ENCODE measurements at regions not wholly inside any gene's neighbourhood (a gene's known extent, or its start where the extent isn't known, plus 50 kb on each side); places are given as distances from the start of the nearest gene placed in this dataset.

GRCh38 chr3:26350853-26351252 lies 271.7 kb upstream of the LRRC3B start:
- no peak overlapping the region for H3K9ac ChIP-seq (ENCODE audit: insufficient read depth, low read depth, low read length)
- no TSS peak for BruUV-seq (replicated peaks)
- H3K27me3 ChIP-seq (ENCODE audit: control insufficient read depth in 1 of 2, insufficient read depth in 2 of 2, low read length in 2 of 2), result no peaks in the 10 kb centered on the region; a peak in 1 of 5 replicates
- CTCF ChIA-PET (ENCODE audit: low intra/inter-chr PET ratio, low total read pairs), result no interaction called here
- WGBS (ENCODE audit: low lambda C conversion rate), result 5% methylated on average over 2 of the region's 2 CpGs
- H4K20me1 ChIP-seq (ENCODE audit: insufficient read depth, low read length), result no peaks in the 10 kb centered on the region
- H3K9me3 ChIP-seq (ENCODE audit: low read length), result peaks cover 87% of the 10 kb centered on the region
- no peak for FAIRE-seq
- no peaks in the 10 kb centered on the region for H3K4me1 ChIP-seq (ENCODE audit: insufficient read depth, low read length)
- POLR2A ChIA-PET, result no interaction called here
- H3K79me2 ChIP-seq (ENCODE audit: insufficient read depth, low read length), result no peaks in the 10 kb centered on the region
- TF ChIP-seq, protein P1, sequence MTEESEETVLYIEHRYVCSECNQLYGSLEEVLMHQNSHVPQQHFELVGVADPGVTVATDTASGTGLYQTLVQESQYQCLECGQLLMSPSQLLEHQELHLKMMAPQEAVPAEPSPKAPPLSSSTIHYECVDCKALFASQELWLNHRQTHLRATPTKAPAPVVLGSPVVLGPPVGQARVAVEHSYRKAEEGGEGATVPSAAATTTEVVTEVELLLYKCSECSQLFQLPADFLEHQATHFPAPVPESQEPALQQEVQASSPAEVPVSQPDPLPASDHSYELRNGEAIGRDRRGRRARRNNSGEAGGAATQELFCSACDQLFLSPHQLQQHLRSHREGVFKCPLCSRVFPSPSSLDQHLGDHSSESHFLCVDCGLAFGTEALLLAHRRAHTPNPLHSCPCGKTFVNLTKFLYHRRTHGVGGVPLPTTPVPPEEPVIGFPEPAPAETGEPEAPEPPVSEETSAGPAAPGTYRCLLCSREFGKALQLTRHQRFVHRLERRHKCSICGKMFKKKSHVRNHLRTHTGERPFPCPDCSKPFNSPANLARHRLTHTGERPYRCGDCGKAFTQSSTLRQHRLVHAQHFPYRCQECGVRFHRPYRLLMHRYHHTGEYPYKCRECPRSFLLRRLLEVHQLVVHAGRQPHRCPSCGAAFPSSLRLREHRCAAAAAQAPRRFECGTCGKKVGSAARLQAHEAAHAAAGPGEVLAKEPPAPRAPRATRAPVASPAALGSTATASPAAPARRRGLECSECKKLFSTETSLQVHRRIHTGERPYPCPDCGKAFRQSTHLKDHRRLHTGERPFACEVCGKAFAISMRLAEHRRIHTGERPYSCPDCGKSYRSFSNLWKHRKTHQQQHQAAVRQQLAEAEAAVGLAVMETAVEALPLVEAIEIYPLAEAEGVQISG (CRISPR knock-in tag; IDR thresholded peaks at IDR 0.05), result no peak
- TF ChIP-seq SALL2 (CRISPR knock-in tag; IDR thresholded peaks at IDR 0.05) (no peak), PCBP1 (IDR thresholded peaks at IDR 0.05; ENCODE audit: borderline replicate concordance, low read depth, low read length) (no peak), RBM39 (IDR thresholded peaks at IDR 0.05; ENCODE audit: low read depth, low read length, poor library complexity, severe bottlenecking) (no peak), RXRA (CRISPR knock-in tag; IDR thresholded peaks at IDR 0.05) (no peak), KLF12 (CRISPR knock-in tag; IDR thresholded peaks at IDR 0.05; ENCODE audit: borderline replicate concordance) (no peak), ZNF33B (CRISPR knock-in tag; IDR thresholded peaks at IDR 0.05) (no peak)
- TF ChIP-seq, protein P2, sequence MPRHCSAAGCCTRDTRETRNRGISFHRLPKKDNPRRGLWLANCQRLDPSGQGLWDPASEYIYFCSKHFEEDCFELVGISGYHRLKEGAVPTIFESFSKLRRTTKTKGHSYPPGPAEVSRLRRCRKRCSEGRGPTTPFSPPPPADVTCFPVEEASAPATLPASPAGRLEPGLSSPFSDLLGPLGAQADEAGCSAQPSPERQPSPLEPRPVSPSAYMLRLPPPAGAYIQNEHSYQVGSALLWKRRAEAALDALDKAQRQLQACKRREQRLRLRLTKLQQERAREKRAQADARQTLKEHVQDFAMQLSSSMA (CRISPR knock-in tag; IDR thresholded peaks at IDR 0.05), result no peak
- TF ChIP-seq, protein P3, sequence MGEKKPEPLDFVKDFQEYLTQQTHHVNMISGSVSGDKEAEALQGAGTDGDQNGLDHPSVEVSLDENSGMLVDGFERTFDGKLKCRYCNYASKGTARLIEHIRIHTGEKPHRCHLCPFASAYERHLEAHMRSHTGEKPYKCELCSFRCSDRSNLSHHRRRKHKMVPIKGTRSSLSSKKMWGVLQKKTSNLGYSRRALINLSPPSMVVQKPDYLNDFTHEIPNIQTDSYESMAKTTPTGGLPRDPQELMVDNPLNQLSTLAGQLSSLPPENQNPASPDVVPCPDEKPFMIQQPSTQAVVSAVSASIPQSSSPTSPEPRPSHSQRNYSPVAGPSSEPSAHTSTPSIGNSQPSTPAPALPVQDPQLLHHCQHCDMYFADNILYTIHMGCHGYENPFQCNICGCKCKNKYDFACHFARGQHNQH (CRISPR knock-in tag; IDR thresholded peaks at IDR 0.05), result no peak
- TF ChIP-seq, protein P4, sequence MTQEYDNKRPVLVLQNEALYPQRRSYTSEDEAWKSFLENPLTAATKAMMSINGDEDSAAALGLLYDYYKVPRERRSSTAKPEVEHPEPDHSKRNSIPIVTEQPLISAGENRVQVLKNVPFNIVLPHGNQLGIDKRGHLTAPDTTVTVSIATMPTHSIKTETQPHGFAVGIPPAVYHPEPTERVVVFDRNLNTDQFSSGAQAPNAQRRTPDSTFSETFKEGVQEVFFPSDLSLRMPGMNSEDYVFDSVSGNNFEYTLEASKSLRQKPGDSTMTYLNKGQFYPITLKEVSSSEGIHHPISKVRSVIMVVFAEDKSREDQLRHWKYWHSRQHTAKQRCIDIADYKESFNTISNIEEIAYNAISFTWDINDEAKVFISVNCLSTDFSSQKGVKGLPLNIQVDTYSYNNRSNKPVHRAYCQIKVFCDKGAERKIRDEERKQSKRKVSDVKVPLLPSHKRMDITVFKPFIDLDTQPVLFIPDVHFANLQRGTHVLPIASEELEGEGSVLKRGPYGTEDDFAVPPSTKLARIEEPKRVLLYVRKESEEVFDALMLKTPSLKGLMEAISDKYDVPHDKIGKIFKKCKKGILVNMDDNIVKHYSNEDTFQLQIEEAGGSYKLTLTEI (CRISPR knock-in tag; conservative IDR thresholded peaks at IDR 0.05), result no peak
- in situ Hi-C loops (cut with HindIII; ENCODE audit: extremely low pct_ligation_motif_present, low pct_unique_long_range_greater_than_20kb) (no loop called here), intact Hi-C loops (cut with micrococcal nuclease; ENCODE audit: unreplicated experiment) (no loop called here)
- H3K4me2 ChIP-seq (ENCODE audit: low read depth, low read length), result no peak overlapping the region
- H3K36me3 ChIP-seq (replicated peaks in 1 of 2; ENCODE audit: control insufficient read depth in 1 of 2, insufficient read depth in 2 of 2, low read length in 2 of 2), result no peaks in the 10 kb centered on the region
- no peak for ATAC-seq
- no peak overlapping the region for H3K4me3 ChIP-seq (replicated peaks in 1 of 3; ENCODE audit: insufficient read depth in 1 of 3, low read depth in 2 of 3, low read length in 3 of 3)
- H3K27ac ChIP-seq (ENCODE audit: extremely low read length, insufficient read depth, low read length), result no peak overlapping the region
- H2AFZ ChIP-seq (ENCODE audit: low read length), result no peak overlapping the region
- no peak for DNase-seq (ENCODE audit: low spot score)

All from HepG2 (cell line).